ENCODE measurements at regions not wholly inside any gene's neighbourhood (a gene's known extent, or its start where the extent isn't known, plus 50 kb on each side); places are given as distances from the start of the nearest gene placed in this dataset.

- no peak overlapping the region for H3K4me3 ChIP-seq (replicated peaks; ENCODE audit: low read depth, low read length)
- no peak for DNase-seq (ENCODE audit: low read depth)
- TF ChIP-seq CTCF (IDR thresholded peaks at IDR 0.05; ENCODE audit: low read length, missing control alignments) = no peak
Measured at GRCh38 chr4:108473163-108473720, 147.1 kb upstream of the RPL34 start.

- no peak for TF ChIP-seq CTCF (IDR thresholded peaks at IDR 0.05; ENCODE audit: low read length, missing control alignments)
- DNase-seq (ENCODE audit: low read depth) = peak; percentile 33
- H3K4me3 ChIP-seq (replicated peaks; ENCODE audit: low read depth, low read length) = no peak overlapping the region
Measured at GRCh38 chr4:108466936-108467902, 153.2 kb upstream of the RPL34 start.

- no peak overlapping the region for H3K4me3 ChIP-seq (replicated peaks; ENCODE audit: low read depth, low read length)
- DNase-seq (ENCODE audit: low read depth) = no peak
- no peak for TF ChIP-seq CTCF (IDR thresholded peaks at IDR 0.05; ENCODE audit: low read length, missing control alignments)
Measured at GRCh38 chr4:108465886-108466500, 154.4 kb upstream of the RPL34 start.

- DNase-seq (ENCODE audit: low read depth) = no peak
- no peak for TF ChIP-seq CTCF (IDR thresholded peaks at IDR 0.05; ENCODE audit: low read length, missing control alignments)
- no peak overlapping the region for H3K4me3 ChIP-seq (replicated peaks; ENCODE audit: low read depth, low read length)
Measured at GRCh38 chr4:108458681-108459080, 161.7 kb upstream of the RPL34 start.

- no peak for DNase-seq (ENCODE audit: low read depth)
- no peak for TF ChIP-seq CTCF (IDR thresholded peaks at IDR 0.05; ENCODE audit: low read length, missing control alignments)
- H3K4me3 ChIP-seq (replicated peaks; ENCODE audit: low read depth, low read length) = no peak overlapping the region
Measured at GRCh38 chr4:108454227-108454626, 166.1 kb upstream of the RPL34 start.

- no peak for TF ChIP-seq CTCF (IDR thresholded peaks at IDR 0.05; ENCODE audit: low read length, missing control alignments)
- no peak overlapping the region for H3K4me3 ChIP-seq (replicated peaks; ENCODE audit: low read depth, low read length)
- no peak for DNase-seq (ENCODE audit: low read depth)
Measured at GRCh38 chr4:108453366-108453765, 167.0 kb upstream of the RPL34 start.
